WTC11 (cell line): ENCODE measurements at regions not wholly inside any gene's neighbourhood (a gene's known extent, or its start where the extent isn't known, plus 50 kb on each side); places are given as distances from the start of the nearest gene placed in this dataset.

Experiments used
- ATAC-seq: fragments of 200-7000 bp; cut with Tn5 transposase; 2 replicates; pipeline ENCODE4 v1.10.0; 2021; ENCODE audit warnings: mild to moderate bottlenecking, moderate library complexity
- CTCF ChIA-PET: fragments of 300-600 bp; sonication (Branson Sonifier 250); formaldehyde crosslinking; loops from one replicate; lab custom pipeline; 2021; ENCODE audit warnings: antibody characterized with exemption; lab: Charles Lee
- POLR2A ChIA-PET: fragments of 350-600 bp; sonication (Branson Sonifier 250); formaldehyde crosslinking; loops from one replicate; lab custom pipeline; 2021; ENCODE audit warnings: antibody characterized with exemption; lab: Charles Lee
- DNase-seq: peaks from one replicate; pipeline ENCODE4 v3.0.0; 2021; ENCODE audit warnings: low spot score
- H3K27ac Mint-ChIP-seq: 2 replicates; pipeline ENCODE4 v1.8.0; 2021; ENCODE audit warnings: mixed read lengths
- H3K27me3 Mint-ChIP-seq: 2 replicates; pipeline ENCODE4 v1.8.0; 2021; ENCODE audit warnings: low read depth, mild to moderate bottlenecking, moderate library complexity, mixed read lengths
- H3K36me3 Mint-ChIP-seq: 2 replicates; pipeline ENCODE4 v1.8.0; 2021; ENCODE audit warnings: mixed read lengths
- H3K4me1 Mint-ChIP-seq: 2 replicates; pipeline ENCODE4 v1.8.0; 2022; ENCODE audit warnings: mixed read lengths
- H3K4me3 Mint-ChIP-seq: 2 replicates; pipeline ENCODE4 v1.8.0; 2021; ENCODE audit warnings: mild to moderate bottlenecking, moderate library complexity, mixed read lengths
- H3K9me3 Mint-ChIP-seq: 2 replicates; pipeline ENCODE4 v1.8.0; 2021; ENCODE audit warnings: mixed read lengths
- AR ChIP-seq: fragments of 250-450 bp; sonication (Bioruptor Pico); IDR thresholded peaks from 2 replicates; pipeline ENCODE4 v1.9.0; 2021; ENCODE audit warnings: mild to moderate bottlenecking
- ARID4B ChIP-seq: sonication (generic); formaldehyde crosslinking; IDR thresholded peaks from 2 replicates; pipeline ENCODE4 v1.8.0; 2023; ENCODE audit warnings: missing genetic modification reagents, mild to moderate bottlenecking, borderline replicate concordance
- ATF1 ChIP-seq: sonication (generic); formaldehyde crosslinking; IDR thresholded peaks from 2 replicates; pipeline ENCODE4 v1.8.1; 2023; ENCODE audit warnings: mild to moderate bottlenecking, moderate library complexity, missing genetic modification reagents
- ATF2 ChIP-seq: sonication (generic); formaldehyde crosslinking; IDR thresholded peaks from 2 replicates; pipeline ENCODE4 v1.8.1; 2022; ENCODE audit warnings: low read depth, missing genetic modification reagents, borderline replicate concordance
- ATF3 ChIP-seq: sonication (generic); formaldehyde crosslinking; conservative IDR thresholded peaks from 2 replicates; pipeline ENCODE4 v1.8.1; 2022; ENCODE audit warnings: mild to moderate bottlenecking, missing genetic modification reagents
- E2F1 ChIP-seq: sonication (generic); formaldehyde crosslinking; IDR thresholded peaks from 2 replicates; pipeline ENCODE4 v1.8.0; 2022; ENCODE audit warnings: mild to moderate bottlenecking, missing genetic modification reagents
- HMGA2 ChIP-seq: fragments of 250-450 bp; sonication (Bioruptor Pico); IDR thresholded peaks from 2 replicates; pipeline ENCODE4 v1.4.0; 2021; ENCODE audit warnings: mild to moderate bottlenecking, moderate library complexity
- NFATC4 ChIP-seq: fragments of 250-450 bp; sonication (Bioruptor Pico); IDR thresholded peaks from 2 replicates; pipeline ENCODE4 v1.9.0; 2021; ENCODE audit warnings: mild to moderate bottlenecking
- NFYB ChIP-seq: sonication (generic); formaldehyde crosslinking; conservative IDR thresholded peaks from 2 replicates; pipeline ENCODE4 v1.8.0; 2022; ENCODE audit warnings: low read depth, missing genetic modification reagents
- NR3C1 ChIP-seq: sonication (generic); formaldehyde crosslinking; conservative IDR thresholded peaks from 2 replicates; pipeline ENCODE4 v1.8.1; 2023; ENCODE audit warnings: low read depth, mild to moderate bottlenecking, missing genetic modification reagents
- PREB ChIP-seq: sonication (generic); formaldehyde crosslinking; IDR thresholded peaks from 2 replicates; pipeline ENCODE4 v1.8.1; 2022; ENCODE audit warnings: mild to moderate bottlenecking, missing genetic modification reagents, moderate library complexity, borderline replicate concordance
- SP1 ChIP-seq: sonication (generic); formaldehyde crosslinking; conservative IDR thresholded peaks from 2 replicates; pipeline ENCODE4 v1.8.1; 2022; ENCODE audit warnings: missing genetic modification reagents
- TCF7 ChIP-seq: sonication (generic); formaldehyde crosslinking; IDR thresholded peaks from 2 replicates; pipeline ENCODE4 v1.8.0; 2022; ENCODE audit warnings: mild to moderate bottlenecking, low read depth, missing genetic modification reagents, moderate library complexity
- ZNF232 ChIP-seq: sonication (generic); formaldehyde crosslinking; IDR thresholded peaks from 2 replicates; pipeline ENCODE4 v1.8.0; 2022; ENCODE audit warnings: mild to moderate bottlenecking, missing genetic modification reagents
- ZNF263 ChIP-seq: sonication (generic); formaldehyde crosslinking; IDR thresholded peaks from 2 replicates; pipeline ENCODE4 v1.8.1; 2022; ENCODE audit warnings: low read depth, mild to moderate bottlenecking, moderate library complexity, missing genetic modification reagents
- TF ChIP-seq, protein P1 (sequence below): sonication (generic); formaldehyde crosslinking; IDR thresholded peaks from 2 replicates; pipeline ENCODE4 v1.8.1; 2022; ENCODE audit warnings: missing genetic modification reagents, borderline replicate concordance
- TF ChIP-seq, protein P2 (sequence below): sonication (generic); formaldehyde crosslinking; IDR thresholded peaks from 2 replicates; pipeline ENCODE4 v1.8.0; 2022; ENCODE audit warnings: missing genetic modification reagents

- Mint-ChIP-seq H3K9me3 (peaks cover 77% of the 10 kb centered on the region), H3K27ac (no peak overlapping the region), H3K4me1 (no peaks in the 10 kb centered on the region), H3K4me3 (no peak overlapping the region), H3K36me3 (peaks cover 76% of the 10 kb centered on the region), H3K27me3 (peaks cover 19% of the 10 kb centered on the region)
- ChIA-PET CTCF (no interaction called here), POLR2A (no interaction called here)
- ATAC-seq = no peak
- DNase-seq = no peak
- no peak for TF ChIP-seq NFATC4 (CRISPR knock-in tag)
- no peak for TF ChIP-seq TCF7
- TF ChIP-seq ZNF232 (CRISPR knock-in tag) = no peak
- TF ChIP-seq AR = no peak
- TF ChIP-seq NR3C1 = no peak
- TF ChIP-seq, protein P1, sequence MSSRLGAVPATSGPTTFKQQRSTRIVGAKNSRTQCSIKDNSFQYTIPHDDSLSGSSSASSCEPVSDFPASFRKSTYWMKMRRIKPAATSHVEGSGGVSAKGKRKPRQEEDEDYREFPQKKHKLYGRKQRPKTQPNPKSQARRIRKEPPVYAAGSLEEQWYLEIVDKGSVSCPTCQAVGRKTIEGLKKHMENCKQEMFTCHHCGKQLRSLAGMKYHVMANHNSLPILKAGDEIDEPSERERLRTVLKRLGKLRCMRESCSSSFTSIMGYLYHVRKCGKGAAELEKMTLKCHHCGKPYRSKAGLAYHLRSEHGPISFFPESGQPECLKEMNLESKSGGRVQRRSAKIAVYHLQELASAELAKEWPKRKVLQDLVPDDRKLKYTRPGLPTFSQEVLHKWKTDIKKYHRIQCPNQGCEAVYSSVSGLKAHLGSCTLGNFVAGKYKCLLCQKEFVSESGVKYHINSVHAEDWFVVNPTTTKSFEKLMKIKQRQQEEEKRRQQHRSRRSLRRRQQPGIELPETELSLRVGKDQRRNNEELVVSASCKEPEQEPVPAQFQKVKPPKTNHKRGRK (CRISPR knock-in tag) = no peak
- no peak for TF ChIP-seq PREB (CRISPR knock-in tag)
- no peak for TF ChIP-seq ATF1 (CRISPR knock-in tag)
- TF ChIP-seq HMGA2 (CRISPR knock-in tag) = no peak
- no peak for TF ChIP-seq E2F1 (CRISPR knock-in tag)
- no peak for TF ChIP-seq ATF3 (CRISPR knock-in tag)
- TF ChIP-seq ARID4B = no peak
- TF ChIP-seq SP1 (CRISPR knock-in tag) = no peak
- TF ChIP-seq, protein P2, sequence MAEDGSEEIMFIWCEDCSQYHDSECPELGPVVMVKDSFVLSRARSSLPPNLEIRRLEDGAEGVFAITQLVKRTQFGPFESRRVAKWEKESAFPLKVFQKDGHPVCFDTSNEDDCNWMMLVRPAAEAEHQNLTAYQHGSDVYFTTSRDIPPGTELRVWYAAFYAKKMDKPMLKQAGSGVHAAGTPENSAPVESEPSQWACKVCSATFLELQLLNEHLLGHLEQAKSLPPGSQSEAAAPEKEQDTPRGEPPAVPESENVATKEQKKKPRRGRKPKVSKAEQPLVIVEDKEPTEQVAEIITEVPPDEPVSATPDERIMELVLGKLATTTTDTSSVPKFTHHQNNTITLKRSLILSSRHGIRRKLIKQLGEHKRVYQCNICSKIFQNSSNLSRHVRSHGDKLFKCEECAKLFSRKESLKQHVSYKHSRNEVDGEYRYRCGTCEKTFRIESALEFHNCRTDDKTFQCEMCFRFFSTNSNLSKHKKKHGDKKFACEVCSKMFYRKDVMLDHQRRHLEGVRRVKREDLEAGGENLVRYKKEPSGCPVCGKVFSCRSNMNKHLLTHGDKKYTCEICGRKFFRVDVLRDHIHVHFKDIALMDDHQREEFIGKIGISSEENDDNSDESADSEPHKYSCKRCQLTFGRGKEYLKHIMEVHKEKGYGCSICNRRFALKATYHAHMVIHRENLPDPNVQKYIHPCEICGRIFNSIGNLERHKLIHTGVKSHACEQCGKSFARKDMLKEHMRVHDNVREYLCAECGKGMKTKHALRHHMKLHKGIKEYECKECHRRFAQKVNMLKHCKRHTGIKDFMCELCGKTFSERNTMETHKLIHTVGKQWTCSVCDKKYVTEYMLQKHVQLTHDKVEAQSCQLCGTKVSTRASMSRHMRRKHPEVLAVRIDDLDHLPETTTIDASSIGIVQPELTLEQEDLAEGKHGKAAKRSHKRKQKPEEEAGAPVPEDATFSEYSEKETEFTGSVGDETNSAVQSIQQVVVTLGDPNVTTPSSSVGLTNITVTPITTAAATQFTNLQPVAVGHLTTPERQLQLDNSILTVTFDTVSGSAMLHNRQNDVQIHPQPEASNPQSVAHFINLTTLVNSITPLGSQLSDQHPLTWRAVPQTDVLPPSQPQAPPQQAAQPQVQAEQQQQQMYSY = no peak
- TF ChIP-seq ZNF263 = no peak
- no peak for TF ChIP-seq NFYB (CRISPR knock-in tag)
- no peak for TF ChIP-seq ATF2 (CRISPR knock-in tag)
Observed at GRCh38 chr10:130363051-130363450, 226.9 kb downstream of the GLRX3 start.
